HUES48 (cell line): ENCODE measurements at regions not wholly inside any gene's neighbourhood (a gene's known extent, or its start where the extent isn't known, plus 50 kb on each side); places are given as distances from the start of the nearest gene placed in this dataset.
"Not testable (repeated sequence)": the region's sequence is repeated elsewhere in the genome, so short reads cannot be mapped to it uniquely, and the experiment has no call there.

Source experiments
- H3K27ac ChIP-seq: one replicate; pipeline ENCODE4 v1.7.0; 2013; ENCODE audit warnings: low read depth, low read length, inconsistent platforms
- H3K27me3 ChIP-seq: 2 replicates; pipeline ENCODE4 v1.6.1; 2013; ENCODE audit warnings: mild to moderate bottlenecking, low read length; ENCODE audit not compliant: control insufficient read depth, insufficient read depth
- H3K36me3 ChIP-seq: 2 replicates; pipeline ENCODE4 v1.6.1; 2013; ENCODE audit warnings: low read length; ENCODE audit not compliant: control insufficient read depth, insufficient read depth
- H3K4me1 ChIP-seq: 2 replicates; pipeline ENCODE4 v1.6.1; 2013; ENCODE audit warnings: mild to moderate bottlenecking, low read length; ENCODE audit not compliant: control insufficient read depth, insufficient read depth
- H3K4me3 ChIP-seq: 2 replicates; pipeline ENCODE4 v1.5.1; 2013; ENCODE audit warnings: mild to moderate bottlenecking, low read depth, low read length
- H3K9ac ChIP-seq: 2 replicates; pipeline ENCODE4 v1.6.1; 2013; ENCODE audit warnings: mild to moderate bottlenecking, low read depth, low read length, moderate library complexity
- H3K9me3 ChIP-seq: 2 replicates; pipeline ENCODE4 v1.6.1; 2013; ENCODE audit warnings: low read length; ENCODE audit not compliant: control insufficient read depth, insufficient read depth

- H3K9ac ChIP-seq: no peak overlapping the region
- H3K27ac ChIP-seq: no peak overlapping the region
- H3K27me3 ChIP-seq: no peaks in the 10 kb centered on the region
- H3K9me3 ChIP-seq: peaks cover 15% of the 10 kb centered on the region; the same call in 1 of the 2 replicates
- H3K4me3 ChIP-seq: no peak overlapping the region
- no peaks in the 10 kb centered on the region for H3K36me3 ChIP-seq
- H3K4me1 ChIP-seq: peaks cover 9% of the 10 kb centered on the region; the same call in 1 of the 2 replicates
Measured at GRCh38 chr18:39235118-39235719, 1669.6 kb upstream of the CELF4 start.

DNA sequence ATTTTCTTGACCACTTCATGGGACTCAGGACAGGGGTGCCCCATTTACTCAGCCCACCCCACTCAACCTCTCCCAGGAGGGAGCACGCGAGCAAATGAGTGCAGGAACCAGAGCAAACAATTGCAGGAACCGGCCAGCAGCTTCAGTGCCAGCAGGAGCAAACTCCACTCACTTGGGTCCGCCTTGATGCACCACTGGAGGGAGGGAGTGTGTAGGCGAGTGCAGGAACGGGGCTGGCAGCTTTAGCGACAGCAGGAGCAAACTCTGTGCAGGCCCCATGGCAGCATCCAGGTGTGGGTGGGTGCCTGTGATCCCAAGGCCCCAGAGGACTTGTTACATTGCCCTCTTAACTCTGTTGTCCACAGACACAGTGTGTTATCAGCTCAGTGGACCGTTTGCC lies 1667.3 kb upstream of the CELF4 start:
- peaks cover 11% of the 10 kb centered on the region; the same call in 1 of the 2 replicates for H3K4me1 ChIP-seq
- no peak overlapping the region for H3K4me3 ChIP-seq
- H3K9me3 ChIP-seq: peaks cover 15% of the 10 kb centered on the region; the same call in 1 of the 2 replicates
- no peak overlapping the region for H3K9ac ChIP-seq
- H3K36me3 ChIP-seq: no peaks in the 10 kb centered on the region
- no peaks in the 10 kb centered on the region for H3K27me3 ChIP-seq
- no peak overlapping the region for H3K27ac ChIP-seq

DNA sequence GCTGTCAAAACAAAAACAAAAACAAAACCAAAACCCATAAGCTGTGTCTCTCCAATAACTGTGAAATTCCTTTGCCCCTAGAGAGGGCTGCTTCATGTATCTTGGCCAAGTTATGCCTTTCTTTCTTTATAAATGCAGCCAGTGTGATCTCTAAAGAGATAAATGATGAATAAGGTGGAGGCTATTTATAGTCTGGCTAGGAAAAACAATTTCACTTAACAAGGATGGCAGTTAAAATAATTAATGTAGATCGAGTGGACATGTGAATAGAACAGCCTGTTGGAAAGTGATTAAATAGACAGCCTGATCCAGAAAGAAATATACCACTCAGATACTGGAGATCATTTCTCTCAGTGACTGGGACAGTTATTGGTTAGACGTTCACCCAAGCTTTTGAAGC lies 1666.9 kb upstream of the CELF4 start:
- Histone ChIP-seq H3K36me3 (no peaks in the 10 kb centered on the region), H3K4me1 (peaks cover 11% of the 10 kb centered on the region; the same call in 1 of the 2 replicates), H3K9ac (no peak overlapping the region), H3K27ac (no peak overlapping the region), H3K4me3 (no peak overlapping the region), H3K27me3 (no peaks in the 10 kb centered on the region), H3K9me3 (peaks cover 15% of the 10 kb centered on the region; the same call in 1 of the 2 replicates)

- no peaks in the 10 kb centered on the region for H3K36me3 ChIP-seq
- H3K27me3 ChIP-seq: no peaks in the 10 kb centered on the region
- no peak overlapping the region for H3K4me3 ChIP-seq
- peaks cover 11% of the 10 kb centered on the region; the same call in 1 of the 2 replicates for H3K9me3 ChIP-seq
- no peak overlapping the region for H3K27ac ChIP-seq
- peaks cover 11% of the 10 kb centered on the region for H3K4me1 ChIP-seq
- no peak overlapping the region for H3K9ac ChIP-seq
Measured at GRCh38 chr18:39230086-39230803, 1664.6 kb upstream of the CELF4 start.

GRCh38 chr18:39227769-39228168 lies 1662.2 kb upstream of the CELF4 start:
- H3K9me3 ChIP-seq, H3K27ac ChIP-seq, H3K4me3 ChIP-seq, H3K9ac ChIP-seq, H3K27me3 ChIP-seq, H3K36me3 ChIP-seq: not testable (repeated sequence)
- peaks cover 13% of the 10 kb centered on the region for H3K4me1 ChIP-seq

DNA sequence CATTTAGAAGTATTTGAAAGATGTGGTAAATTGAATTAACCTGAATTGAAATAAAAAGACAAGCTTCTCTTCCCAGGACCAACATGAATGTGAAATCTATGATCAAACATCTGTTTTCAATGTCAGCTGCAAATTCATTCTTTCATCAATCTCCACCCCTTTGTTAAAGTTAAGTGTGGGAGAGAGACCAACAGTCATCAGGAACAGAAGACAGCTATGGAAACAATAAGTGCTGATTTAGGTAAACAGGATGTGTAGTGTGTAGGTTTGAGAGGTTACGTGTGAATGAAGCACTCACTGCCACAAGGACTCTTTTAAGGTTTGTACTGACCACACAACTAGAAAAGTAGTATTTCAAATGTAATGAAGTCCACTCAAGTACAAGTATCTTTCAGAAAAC lies 1659.8 kb upstream of the CELF4 start:
- H3K9me3 ChIP-seq: no peaks in the 10 kb centered on the region
- H3K4me3 ChIP-seq: no peak overlapping the region
- no peak overlapping the region for H3K9ac ChIP-seq
- no peak overlapping the region for H3K27ac ChIP-seq
- H3K27me3 ChIP-seq: no peaks in the 10 kb centered on the region
- H3K4me1 ChIP-seq: peaks cover 6% of the 10 kb centered on the region
- H3K36me3 ChIP-seq: no peaks in the 10 kb centered on the region

DNA sequence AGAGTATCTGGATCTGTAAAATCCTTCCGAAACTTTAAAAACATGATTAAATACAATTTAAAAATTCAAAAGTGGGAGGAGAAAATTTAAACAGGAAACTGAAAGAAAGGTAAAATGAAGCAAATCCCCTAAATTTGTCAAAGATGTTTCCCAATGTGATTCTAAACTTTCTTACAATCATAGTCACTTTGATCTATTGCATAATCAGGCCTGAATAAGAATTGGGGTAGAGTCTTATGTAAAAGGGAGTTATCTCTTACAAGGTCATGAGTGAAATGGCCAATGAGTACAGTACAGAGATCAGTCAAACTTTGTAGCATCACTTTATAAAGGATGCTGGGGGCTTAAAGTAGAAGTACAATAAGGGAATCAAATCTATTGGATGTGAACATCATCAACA lies 1657.7 kb upstream of the CELF4 start:
- Histone ChIP-seq H3K9ac (no peak overlapping the region), H3K4me1 (peaks cover 2% of the 10 kb centered on the region; the same call in 1 of the 2 replicates), H3K9me3 (no peaks in the 10 kb centered on the region), H3K27me3 (no peaks in the 10 kb centered on the region), H3K36me3 (no peaks in the 10 kb centered on the region), H3K27ac (no peak overlapping the region), H3K4me3 (no peak overlapping the region)

DNA sequence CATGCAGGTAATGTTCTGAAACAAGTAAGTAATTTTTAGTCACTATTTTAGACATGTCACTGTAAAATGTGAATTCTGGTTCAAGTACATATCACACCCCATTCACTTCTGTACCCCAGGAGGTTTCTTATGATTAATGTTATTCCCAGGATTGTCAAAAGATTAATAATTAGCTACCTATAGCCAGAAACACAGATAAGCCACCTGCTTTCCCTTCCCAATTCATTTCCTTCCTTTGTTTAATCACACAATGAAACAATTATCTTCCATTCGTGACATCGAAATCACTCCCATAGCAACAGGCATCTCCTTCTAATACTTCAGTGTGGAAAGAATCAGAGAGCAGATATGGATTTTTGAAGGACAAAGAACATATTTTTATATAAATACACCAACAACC lies 1650.3 kb upstream of the CELF4 start:
- Histone ChIP-seq H3K27ac (no peak overlapping the region), H3K9ac (no peak overlapping the region), H3K4me3 (no peak overlapping the region), H3K9me3 (0 out of 2 replicates have a peak, but pooled peaks cover 3% of the 10 kb centered on the region), H3K27me3 (no peaks in the 10 kb centered on the region), H3K36me3 (no peaks in the 10 kb centered on the region), H3K4me1 (no peaks in the 10 kb centered on the region)

DNA sequence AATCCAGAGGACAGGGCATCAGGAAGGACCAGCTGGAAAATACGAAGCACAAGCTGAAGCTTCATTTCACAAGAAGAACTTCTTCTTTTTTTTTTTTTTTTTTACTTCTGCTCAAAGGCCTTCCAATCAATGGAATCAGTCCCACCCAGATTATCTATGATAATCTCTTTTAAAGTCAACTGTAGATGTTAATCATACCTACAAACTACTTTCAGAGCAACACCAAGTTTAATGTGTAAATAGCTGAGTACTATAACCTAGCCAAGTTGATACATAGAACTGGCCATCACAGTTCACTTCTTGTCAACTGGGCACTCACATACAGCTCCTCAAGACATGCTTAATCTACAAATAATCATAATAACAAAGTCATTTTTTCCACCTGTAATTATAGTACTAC lies 1645.9 kb upstream of the CELF4 start:
- Histone ChIP-seq H3K4me3 (no peak overlapping the region), H3K9ac (no peak overlapping the region)

GRCh38 chr18:39209173-39209572 lies 1643.6 kb upstream of the CELF4 start:
- 0 out of 2 replicates have a peak, but pooled peaks cover 3% of the 10 kb centered on the region for H3K9me3 ChIP-seq

More for the DNA sequence above, 1645.9 kb upstream of the CELF4 start:
- Histone ChIP-seq H3K27me3 (no peaks in the 10 kb centered on the region), H3K4me1 (no peaks in the 10 kb centered on the region), H3K36me3 (no peaks in the 10 kb centered on the region), H3K27ac (no peak overlapping the region), H3K9me3 (0 out of 2 replicates have a peak, but pooled peaks cover 3% of the 10 kb centered on the region)

GRCh38 chr18:39208729-39209128 lies 1643.1 kb upstream of the CELF4 start:
- H3K9me3 ChIP-seq: 0 out of 2 replicates have a peak, but pooled peaks cover 3% of the 10 kb centered on the region
- no peaks in the 10 kb centered on the region for H3K36me3 ChIP-seq
- H3K27me3 ChIP-seq: no peaks in the 10 kb centered on the region
- H3K27ac ChIP-seq: no peak overlapping the region
- H3K4me3 ChIP-seq: no peak overlapping the region
- H3K4me1 ChIP-seq: no peaks in the 10 kb centered on the region
- H3K9ac ChIP-seq: no peak overlapping the region

More at GRCh38 chr18:39209173-39209572, 1643.6 kb upstream of the CELF4 start:
- no peak overlapping the region for H3K27ac ChIP-seq
- H3K4me1 ChIP-seq: no peaks in the 10 kb centered on the region
- no peaks in the 10 kb centered on the region for H3K36me3 ChIP-seq
- H3K4me3 ChIP-seq: no peak overlapping the region
- H3K9ac ChIP-seq: no peak overlapping the region
- no peaks in the 10 kb centered on the region for H3K27me3 ChIP-seq
